ENCODE measurements at regions not wholly inside any gene's neighbourhood (a gene's known extent, or its start where the extent isn't known, plus 50 kb on each side); places are given as distances from the start of the nearest gene placed in this dataset.
"Not testable (repeated sequence)": the region's sequence is repeated elsewhere in the genome, so short reads cannot be mapped to it uniquely, and the experiment has no call there.

DNA sequence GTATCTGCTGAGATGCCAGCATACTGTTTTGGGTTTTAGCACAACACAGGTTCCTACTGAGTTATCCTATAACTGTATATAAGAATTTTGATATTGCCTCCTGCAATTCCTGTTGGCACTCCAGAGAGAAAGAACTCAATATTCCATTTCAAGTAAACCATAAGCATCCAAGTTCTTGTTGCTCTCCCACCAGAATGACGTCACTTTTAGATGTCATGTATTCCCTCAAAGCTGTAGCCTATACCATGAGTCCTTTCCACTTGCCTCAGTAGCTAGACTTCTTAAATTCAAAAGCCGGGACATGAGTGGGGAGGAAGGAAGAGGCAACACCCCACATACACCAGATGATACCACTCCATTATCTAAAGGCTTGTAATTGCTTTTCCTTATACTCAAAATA is 171.5 kb downstream of the ALDH8A1 start:
- no peak for DNase-seq

DNA sequence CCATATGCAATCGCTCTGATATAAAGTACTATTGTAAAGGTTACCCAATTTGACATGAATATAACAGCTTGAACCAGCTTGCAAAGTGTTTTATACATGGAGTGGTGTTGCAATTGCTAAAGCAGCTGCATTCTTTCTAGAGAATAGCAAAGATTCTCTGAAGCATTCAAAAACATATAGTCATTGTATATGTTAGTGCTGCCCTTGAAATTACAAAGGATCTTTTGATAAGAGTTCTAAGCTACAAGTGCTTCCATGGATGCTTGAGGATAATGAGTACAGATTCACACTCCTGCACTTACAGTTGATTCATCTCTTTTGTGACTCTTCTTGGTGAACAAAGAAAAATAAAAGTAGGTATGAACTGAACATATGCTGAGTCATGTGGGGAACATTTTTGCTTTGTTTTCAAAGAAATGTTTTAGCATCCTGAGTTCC is 175.7 kb downstream of the ALDH8A1 start:
- no peak for DNase-seq

DNA sequence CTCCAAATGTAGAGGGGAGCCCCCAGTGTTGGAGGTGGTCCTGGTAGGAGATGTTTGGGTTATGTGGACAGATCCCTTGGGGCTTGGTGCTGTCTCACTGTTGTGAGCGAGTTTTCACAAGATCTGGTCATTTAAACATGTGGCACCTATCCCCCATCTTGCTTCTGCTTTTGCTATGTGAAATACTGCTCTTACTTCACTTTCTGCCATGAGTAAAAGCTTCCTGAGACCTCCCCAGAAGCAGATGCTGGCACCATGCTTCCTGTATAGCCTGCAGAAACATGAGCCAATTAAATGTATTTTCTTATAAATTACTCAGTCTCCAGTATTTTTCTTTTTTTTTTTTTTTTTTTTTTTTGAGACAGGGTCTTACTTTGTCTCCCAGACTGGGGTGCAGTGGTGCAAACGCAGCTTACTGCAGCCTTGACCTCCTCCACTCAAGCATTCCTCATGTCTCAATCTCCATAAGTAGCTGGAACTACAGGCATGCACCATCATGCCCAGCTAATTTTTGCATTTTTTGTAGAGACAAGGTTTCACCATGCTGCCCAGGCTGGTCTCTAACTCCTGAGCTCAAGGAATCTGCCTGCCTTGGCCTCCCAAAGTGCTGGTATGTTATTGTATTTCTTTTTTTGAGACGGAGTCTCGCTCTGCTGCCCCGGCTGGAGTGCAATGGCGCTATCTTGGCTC is 177.1 kb downstream of the ALDH8A1 start:
- DNase-seq, result no peak

DNA sequence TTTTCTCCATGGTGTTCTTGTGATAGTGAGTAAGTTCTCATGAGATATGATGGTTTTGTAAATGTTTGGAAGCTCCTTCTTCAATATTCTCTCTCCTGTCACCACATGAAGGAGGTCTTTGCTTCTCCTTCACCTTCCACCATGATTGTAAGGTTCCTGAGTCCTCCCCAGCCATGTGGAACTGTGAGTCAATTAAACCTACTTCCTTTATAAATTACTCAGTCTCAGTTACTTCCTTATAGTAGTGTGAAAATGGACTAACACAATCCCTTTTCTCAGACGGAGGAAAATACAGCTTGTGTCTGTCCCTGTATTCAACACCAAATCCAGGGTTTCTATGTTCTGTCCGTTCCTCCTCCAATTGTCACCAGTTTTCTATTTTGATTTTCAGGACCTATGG is 181.0 kb downstream of the ALDH8A1 start:
- DNase-seq, result no peak

DNA sequence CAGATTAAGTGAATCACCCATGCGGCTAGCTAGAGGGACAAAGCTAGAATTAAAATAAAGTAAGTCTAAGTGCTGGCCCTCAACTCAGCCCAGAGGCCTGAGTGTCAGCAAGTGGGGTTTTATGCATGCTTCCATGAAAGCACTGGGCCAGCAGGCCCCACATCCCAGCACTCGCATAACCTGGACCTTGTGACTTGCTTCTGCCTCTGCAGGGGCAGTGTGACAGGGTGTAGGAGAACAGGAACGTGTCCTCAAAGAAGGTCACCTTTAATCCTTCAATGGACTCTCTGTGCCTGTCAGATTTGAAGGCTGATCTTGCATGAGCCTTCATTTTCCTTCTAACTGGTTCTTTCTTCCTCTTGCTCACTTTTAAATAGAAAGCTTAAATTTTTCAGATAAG is 183.4 kb downstream of the ALDH8A1 start:
- no peak for DNase-seq

DNA sequence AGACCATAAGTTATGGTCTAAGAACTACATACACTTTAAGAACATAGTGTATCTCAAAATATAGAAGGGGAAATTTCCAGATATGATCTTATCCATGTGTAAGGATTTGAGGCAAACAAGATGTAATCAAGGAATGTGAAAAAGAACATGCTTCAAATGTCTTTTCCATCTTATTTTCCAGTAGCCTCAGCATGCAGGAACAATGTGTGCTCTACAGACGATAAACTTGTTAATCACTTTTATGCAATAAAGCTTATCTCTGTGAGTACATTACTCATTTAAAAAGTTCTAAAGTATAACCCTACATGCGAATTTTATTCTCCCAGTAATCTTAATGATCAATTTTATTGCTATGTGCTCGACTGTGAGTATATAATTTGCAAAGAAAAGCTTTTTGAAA is 185.2 kb downstream of the ALDH8A1 start:
- DNase-seq, result no peak

DNA sequence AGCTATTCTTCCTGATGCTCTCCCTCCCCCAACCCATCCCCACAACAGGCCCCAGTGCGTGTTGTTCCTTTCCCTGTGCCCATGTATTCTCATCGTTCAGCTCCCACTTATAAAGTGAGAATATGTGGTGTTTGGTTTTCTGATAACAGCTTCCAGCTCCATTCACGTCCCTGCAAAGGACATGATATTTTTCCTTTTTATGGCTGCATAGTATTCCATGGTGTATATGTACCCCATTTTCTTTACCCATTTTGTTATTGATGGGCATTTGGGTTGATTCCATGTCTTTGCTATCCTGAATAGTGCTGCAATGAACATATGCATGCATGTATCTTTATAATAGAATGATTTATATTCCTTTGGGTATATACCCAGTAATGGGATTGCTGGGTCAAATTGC is 186.3 kb downstream of the ALDH8A1 start:
- DNase-seq, result not testable (repeated sequence)

DNA sequence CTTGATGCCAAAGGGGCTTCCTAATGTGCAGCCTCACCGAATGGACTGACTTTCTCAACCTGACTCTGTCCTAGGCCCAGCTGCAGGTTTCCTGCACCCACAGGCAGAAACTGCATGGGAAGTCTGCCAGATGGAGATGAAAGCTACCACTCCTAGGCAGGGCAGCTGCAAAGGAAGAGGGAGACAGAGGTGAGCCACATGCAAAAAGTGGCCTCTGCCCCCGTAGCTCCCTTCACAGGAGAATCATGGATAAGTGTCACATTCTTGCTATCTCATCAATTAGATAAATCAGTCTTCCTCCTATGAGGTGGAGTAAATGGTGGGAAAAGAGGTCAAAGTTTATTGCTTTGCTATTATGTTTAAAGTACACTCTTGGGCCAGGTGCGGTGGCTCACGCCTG is 191.3 kb downstream of the ALDH8A1 start:
- DNase-seq, result no peak

DNA sequence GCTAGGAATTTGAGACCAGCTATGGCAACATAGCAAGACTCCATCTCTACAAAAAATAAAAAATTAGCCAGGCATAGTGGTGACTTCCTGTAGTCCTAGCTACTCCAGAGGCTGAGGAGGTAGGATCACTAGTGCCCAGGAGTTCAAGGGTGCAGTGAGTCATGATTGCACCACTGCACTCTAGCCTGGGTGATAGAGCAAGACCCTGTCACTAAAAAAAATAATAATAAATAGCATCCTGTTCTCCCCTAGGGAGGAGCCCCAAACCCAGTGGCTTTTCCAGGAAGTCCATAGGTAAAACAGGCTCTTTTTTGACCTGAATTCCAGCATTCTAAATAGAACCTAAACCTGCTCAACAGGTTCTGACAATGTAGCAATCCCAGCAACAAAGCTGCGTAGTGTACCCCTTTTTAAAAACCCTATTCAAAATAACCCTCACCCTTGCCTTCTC is 192.0 kb downstream of the ALDH8A1 start:
- no peak for DNase-seq

DNA sequence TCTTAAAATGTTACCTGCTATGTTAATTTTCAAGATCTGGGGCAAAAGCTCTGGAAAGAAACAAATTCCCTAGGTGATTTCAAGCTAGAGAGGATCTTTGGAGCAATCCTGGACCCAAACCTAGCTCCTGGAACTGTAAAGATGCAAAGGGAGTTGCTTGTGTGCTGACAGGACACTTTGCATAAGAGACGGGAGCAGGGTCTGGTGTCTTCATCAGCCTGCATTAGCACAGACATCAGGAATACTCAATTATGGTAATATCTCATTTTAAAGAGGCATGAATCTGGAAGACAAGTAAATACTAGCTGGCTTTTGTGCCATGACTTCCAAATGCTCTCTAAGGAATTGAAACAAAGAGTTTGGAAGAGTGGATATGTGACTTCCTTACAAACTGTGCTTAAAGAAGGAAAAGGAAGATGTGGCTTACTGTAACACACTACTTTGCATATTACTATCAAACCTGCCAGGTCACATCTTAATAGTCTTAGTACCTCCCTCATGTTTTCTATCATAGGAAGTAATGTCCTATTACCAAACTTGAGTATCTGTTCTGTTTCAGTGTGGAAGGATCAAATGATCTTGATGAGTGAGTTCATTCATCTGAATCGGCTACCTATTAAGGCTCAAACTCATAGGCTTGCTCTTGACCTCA is 193.4 kb downstream of the ALDH8A1 start:
- DNase-seq, result no peak

DNA sequence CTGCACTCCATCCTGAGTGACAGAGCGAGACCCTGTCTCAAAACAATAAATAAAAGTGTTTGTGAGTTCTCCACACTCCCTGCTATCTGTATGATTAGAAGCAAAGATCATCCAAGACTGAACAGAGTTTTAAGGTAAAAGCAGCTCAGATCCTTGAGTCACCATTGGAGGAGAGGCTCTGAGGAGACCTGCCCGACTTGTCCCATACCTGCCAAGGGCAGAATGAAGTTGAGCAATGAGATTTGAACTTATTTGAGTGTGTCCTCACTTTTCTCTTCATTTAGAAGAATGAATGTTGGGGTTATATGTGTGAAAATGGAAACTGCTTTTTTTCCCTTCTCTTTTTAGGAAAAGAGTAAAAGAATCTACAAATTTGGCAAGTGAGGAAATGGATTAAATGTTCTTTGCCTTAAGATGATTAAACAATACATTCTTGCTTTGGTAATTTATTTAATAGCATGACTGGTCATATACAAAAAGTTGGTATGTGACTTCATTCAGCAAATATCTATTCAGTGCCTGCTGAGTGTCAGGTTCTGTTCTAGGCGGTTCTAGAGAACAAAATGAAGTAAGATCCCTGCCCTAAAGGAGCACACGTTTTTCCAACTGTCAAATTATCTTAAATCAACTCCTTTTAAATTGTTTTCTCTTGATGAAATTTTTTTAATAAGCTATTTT is 195.7 kb downstream of the ALDH8A1 start:
- no peak for DNase-seq

DNA sequence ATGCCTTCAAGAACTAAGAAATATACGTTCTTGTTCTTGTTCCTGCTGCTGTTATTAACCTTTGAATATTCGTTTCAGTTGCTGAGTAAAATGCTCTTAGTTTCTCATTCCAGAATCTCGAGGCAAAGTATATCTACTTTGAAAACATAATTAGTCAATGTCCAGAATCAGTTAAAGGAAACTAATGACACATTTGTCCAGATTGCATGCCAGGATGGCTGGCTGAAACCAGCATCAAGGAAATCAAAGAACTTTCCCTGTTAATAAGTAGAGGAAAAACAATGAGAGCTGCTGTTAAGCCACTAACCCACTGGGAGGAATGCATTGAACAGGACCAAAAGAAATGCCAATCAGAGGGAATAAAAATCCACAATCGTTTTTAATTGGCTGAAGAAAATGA is 196.9 kb downstream of the ALDH8A1 start:
- no peak for DNase-seq

DNA sequence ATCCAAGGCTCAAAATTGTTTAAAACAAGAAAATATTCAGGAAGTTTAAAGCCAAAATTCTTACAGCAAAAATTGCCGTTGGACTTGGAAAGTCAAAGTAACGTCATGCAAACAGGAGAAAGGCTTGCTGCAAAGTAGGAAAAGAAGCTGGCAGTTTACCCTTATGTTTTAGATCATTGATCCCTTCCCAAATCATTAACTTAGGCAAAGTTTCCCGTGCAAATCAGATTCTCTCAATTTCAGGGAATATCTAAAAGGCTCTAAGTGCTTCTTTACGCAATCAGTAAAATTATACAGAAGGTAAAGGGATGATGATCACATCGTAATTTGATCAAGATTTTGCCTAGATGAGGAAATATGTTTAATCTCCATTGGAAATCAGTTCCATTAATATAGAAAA is 197.5 kb downstream of the ALDH8A1 start:
- DNase-seq, result no peak

DNA sequence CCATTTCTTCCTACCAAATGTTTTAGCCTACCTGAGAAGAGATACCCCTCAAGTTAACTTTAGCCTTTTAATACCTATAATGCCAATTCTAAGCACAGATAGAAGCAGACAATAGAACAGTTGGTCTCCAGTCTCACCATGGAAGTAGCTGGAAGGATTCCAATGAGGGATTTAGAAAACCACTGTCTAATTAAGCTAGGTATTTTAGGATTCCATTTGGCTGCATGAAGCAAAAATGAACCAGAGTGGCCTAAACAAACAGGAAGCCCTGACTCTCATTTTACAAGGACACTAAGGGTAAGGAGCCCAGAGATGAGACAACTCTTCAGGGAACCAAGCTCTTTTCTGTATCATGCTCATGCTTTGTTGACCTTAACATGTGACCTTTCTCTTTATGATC is 199.2 kb downstream of the ALDH8A1 start:
- no peak for DNase-seq

DNA sequence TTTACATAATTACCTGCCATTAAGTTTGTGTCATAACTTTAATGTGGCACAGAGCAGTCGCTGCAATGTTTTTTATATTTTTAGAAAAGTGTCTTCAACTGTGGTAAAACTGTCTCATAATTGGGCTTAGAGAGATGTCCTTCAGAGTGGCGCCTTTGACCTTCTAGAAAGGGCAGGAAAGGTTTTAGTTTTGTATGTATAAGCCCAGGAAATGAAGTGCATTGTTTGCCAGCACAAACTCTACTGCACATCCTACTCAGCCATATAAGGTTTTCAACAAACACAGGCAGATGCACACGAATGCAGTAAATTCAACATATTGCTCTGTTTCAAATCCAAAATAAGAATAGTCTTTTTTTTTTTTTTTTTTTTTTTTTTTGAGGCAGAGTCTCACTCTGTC is 201.4 kb downstream of the ALDH8A1 start:
- DNase-seq, result no peak

DNA sequence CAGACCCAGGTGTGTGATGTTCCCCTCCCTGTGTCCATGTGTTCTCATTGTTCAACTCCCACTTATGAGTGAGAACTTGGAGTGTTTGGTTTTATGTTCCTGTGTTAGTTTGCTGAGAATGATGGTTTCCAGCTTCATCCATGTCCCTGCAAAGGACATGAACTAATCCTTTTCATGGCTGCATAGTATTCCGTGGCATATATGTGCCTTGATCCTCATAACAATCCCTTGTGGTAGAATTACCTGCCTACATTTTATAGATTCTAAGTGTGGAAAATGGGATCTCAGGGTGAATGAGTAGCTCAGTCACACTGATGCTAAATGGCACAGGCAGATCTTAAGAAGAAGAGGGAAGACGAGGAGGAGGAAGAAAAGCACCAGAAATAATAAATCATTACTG is 202.7 kb downstream of the ALDH8A1 start:
- DNase-seq, result not testable (repeated sequence)

DNA sequence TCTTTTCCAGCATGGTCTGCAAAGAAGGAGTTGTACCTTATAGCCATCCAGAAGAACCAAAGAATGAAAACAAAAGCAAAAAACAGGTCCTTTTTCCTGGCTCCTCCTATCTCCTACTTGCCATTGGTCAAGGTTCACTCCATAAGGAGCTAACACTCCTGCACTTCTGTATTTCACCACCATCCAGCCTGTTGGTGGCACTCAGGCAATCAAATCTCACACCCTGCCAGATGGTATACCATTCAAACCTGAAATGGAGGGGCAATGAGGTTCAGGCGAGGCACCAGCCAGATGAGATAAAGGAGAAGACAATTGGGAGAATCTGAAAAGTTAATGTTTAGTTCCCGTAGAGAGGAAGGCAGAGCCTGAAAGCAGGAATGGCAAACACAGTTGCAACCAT is 203.8 kb downstream of the ALDH8A1 start:
- DNase-seq, result no peak

DNA sequence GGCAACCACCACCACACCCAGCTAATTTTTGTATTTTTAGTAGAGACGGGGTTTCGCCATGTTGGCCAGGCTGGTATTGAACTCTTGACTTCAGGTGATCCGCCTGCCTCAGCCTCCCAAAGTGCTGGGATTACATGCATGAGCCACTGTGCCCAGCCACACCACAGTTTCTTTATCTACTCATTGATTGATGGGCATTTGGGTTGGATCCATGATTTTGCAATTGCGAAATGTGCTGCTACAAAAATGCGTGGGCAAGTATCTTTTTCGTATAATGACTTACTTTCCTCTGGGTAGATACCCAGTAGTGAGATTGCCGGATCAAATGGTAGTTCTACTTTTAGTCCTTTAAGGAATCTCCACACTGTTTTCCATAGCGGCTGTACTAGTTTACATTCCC is 204.7 kb downstream of the ALDH8A1 start:
- DNase-seq, result not testable (repeated sequence)

DNA sequence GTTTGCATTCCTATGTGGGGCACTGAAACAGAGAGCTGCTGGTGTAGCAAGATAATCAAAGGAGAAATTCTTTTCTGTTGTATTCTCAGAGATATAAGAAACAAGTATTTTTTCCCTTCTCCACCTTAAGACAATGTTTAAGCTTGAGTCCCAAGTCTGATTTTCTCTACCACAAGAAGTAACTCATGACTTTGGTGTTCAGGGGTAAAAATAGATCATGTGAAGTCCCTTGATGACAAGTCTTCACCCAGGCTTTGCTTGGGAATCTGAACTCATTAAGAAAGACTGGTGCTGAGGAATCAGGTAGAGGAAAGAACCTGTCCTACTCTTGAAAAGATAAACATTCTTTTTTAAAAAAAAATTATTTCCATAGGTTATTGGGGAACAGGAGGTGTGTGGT is 205.6 kb downstream of the ALDH8A1 start:
- no peak for DNase-seq

DNA sequence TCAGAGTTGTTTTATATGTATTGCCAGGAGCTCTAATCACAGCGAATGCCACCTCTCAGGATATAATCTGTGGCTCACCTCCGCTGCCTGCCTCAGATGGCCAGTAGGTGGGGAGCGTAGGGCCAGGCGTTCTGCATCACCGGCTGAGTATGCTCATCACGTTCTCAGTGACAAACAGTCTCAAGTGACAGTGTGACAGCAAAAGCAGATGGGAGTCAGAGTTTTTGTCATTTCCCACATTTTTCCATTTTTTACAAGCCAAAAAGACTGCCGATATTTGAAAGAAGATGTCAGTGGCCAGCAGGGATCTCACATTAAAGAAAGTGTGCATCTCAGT is 208.7 kb downstream of the ALDH8A1 start:
- no peak for DNase-seq

DNA sequence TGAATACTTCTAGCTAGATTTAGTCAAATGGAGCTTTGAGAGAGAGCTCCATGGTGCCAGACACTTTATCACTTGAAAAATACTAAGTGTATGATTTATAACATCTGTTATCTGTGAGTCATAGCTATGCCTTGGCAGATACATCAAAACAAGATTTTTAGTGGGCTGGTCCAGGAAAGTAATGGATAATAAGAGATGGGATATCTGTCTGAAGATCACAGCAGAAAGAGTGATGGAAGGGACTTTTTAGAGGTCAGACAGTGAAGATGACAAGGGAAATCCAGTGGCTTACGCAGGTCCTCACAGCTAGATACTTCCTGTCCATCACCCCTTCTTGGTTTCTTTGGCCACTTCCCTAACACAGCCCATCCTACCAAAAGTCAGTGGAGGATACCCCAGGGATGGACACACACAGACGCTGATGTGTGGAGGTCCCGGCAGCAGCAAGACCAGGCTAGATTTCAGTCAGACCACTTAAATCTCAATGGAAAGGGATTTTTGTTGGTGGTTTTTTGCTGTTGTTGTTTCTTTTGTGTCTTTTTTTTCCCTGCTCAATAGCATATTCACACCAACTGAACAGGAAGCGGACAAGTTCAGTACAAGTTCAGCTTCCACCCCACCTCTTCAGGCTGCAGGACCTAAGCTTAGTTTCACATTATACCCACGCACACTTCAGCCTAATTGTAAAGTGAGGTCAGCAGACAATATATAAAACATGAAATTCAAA is 209.3 kb downstream of the ALDH8A1 start:
- DNase-seq, result no peak

DNA sequence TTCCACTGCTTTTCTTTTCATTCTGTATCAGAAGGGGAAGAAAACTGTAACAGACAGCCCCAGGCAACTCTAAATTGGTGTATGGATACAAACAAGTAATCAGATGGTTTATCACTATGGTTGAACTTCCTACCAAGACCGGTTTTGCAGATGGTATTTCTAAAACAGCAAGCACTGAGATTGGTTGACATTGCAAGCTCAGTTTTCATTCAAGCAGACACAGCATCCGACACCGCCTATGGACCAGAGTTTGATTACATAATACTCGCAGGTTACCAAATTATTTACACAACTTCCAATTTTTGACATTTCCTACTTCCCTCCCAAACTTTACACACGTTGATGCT is 209.9 kb downstream of the ALDH8A1 start:
- DNase-seq, result no peak

DNA sequence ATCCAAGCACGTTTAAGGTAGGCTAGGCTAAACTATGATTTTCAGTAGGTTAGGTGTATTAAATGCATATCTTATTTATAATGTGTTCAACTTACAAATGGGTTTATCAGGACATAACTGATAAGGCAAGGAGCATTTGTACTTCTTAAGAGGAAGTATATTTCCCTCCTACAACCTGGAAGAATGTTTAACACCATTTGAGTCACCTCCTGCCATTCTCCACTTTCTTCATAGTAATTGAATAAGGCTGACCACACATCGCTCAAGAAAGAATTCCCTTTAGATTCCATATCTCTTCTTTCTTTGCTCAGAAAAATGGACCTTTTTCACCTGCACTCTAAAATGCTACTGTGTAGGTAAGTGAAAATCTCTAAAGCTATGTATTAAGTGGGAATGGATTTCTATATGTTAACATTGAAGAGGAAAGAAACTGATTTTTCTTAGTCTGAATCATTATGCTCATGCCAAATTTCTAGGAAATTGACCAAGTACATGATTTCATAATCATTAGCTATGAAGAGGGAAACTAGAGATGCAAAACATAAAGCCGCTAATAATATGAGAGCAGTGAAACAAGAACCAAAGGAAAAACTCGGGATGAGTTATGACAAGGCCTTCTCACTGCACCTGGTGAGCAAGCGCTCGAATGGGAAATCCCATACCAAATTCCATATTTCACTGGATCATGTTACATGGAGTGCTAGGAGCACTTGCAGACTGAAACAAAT is 210.4 kb downstream of the ALDH8A1 start:
- no peak for DNase-seq

Data from SW 1271 (cell line).